ENCODE measurements at regions not wholly inside any gene's neighbourhood (a gene's known extent, or its start where the extent isn't known, plus 50 kb on each side); places are given as distances from the start of the nearest gene placed in this dataset.
"Not testable (repeated sequence)": the region's sequence is repeated elsewhere in the genome, so short reads cannot be mapped to it uniquely, and the experiment has no call there.

- DNase-seq (ENCODE audit: low spot score) = no peak
Measured at GRCh38 chr22:49012712-49013395, 814.8 kb downstream of the BRD1 start.

GRCh38 chr22:49011769-49012648 is 815.7 kb downstream of the BRD1 start:
- no peak for DNase-seq (ENCODE audit: low spot score)

GRCh38 chr22:49011379-49011768 is 816.3 kb downstream of the BRD1 start:
- DNase-seq (ENCODE audit: low spot score) = no peak

GRCh38 chr22:49010901-49011300 is 816.8 kb downstream of the BRD1 start:
- no peak for DNase-seq (ENCODE audit: low spot score)

- DNase-seq (ENCODE audit: low spot score) = no peak
Measured at GRCh38 chr22:49010070-49010863, 817.4 kb downstream of the BRD1 start.

- DNase-seq (ENCODE audit: low spot score) = no peak
Measured at GRCh38 chr22:49009359-49010063, 818.2 kb downstream of the BRD1 start.

GRCh38 chr22:49008682-49009235 is 818.9 kb downstream of the BRD1 start:
- no peak for DNase-seq (ENCODE audit: low spot score)

GRCh38 chr22:49007013-49007653 is 820.5 kb downstream of the BRD1 start:
- DNase-seq (ENCODE audit: low spot score) = no peak

- DNase-seq (ENCODE audit: low spot score) = no peak
Measured at GRCh38 chr22:49006207-49007012, 821.3 kb downstream of the BRD1 start.

- DNase-seq (ENCODE audit: low spot score) = no peak
Measured at GRCh38 chr22:49005557-49005956, 822.1 kb downstream of the BRD1 start.

GRCh38 chr22:49004484-49005399 is 822.9 kb downstream of the BRD1 start:
- DNase-seq (ENCODE audit: low spot score) = no peak

- not testable (repeated sequence) for DNase-seq (ENCODE audit: low spot score)
Measured at GRCh38 chr22:48997605-48998004, 830.1 kb downstream of the BRD1 start.

GRCh38 chr22:48993655-48994054 is 834.0 kb downstream of the BRD1 start:
- no peak for DNase-seq (ENCODE audit: low spot score)

GRCh38 chr22:48984639-48985038 is 843.0 kb downstream of the BRD1 start:
- DNase-seq (ENCODE audit: low spot score) = no peak

- DNase-seq (ENCODE audit: low spot score) = no peak
Measured at GRCh38 chr22:48982321-48982905, 845.3 kb downstream of the BRD1 start.

- no peak for DNase-seq (ENCODE audit: low spot score)
Measured at GRCh38 chr22:48981371-48982061, 846.2 kb downstream of the BRD1 start.

GRCh38 chr22:48980918-48981317 is 846.8 kb downstream of the BRD1 start:
- no peak for DNase-seq (ENCODE audit: low spot score)

GRCh38 chr22:48980409-48980808 is 847.3 kb downstream of the BRD1 start:
- DNase-seq (ENCODE audit: low spot score) = no peak

Measured in AG08395 (cell line).